GM11168 (cell line): ENCODE measurements at regions not wholly inside any gene's neighbourhood (a gene's known extent, or its start where the extent isn't known, plus 50 kb on each side); places are given as distances from the start of the nearest gene placed in this dataset.

Source experiments
- in situ Hi-C: fragments of 300-500 bp; cut with MboI; formaldehyde crosslinking; loops from one replicate; pipeline ENCODE4 v1.12.0; 2022; ENCODE audit warnings: low sequenced_read_pairs; ENCODE audit not compliant: unreplicated experiment

GRCh38 chr12:66901138-66901932 lies 222.5 kb upstream of the GRIP1 start:
- in situ Hi-C loops: no loop called here

- in situ Hi-C loops: no loop called here
These were observed 223.1 kb upstream of the GRIP1 start for GRCh38 chr12:66902020-66902419.

- in situ Hi-C loops: no loop called here
These were observed 225.0 kb upstream of the GRIP1 start for GRCh38 chr12:66903782-66904396.

- in situ Hi-C loops: no loop called here
These were observed 226.3 kb upstream of the GRIP1 start for GRCh38 chr12:66905201-66905600.

GRCh38 chr12:66910366-66910974 lies 231.6 kb upstream of the GRIP1 start:
- in situ Hi-C loops: no loop called here

GRCh38 chr12:66915306-66915904 lies 236.5 kb upstream of the GRIP1 start:
- in situ Hi-C loops: no loop called here

GRCh38 chr12:66916189-66916588 lies 237.3 kb upstream of the GRIP1 start:
- in situ Hi-C loops: no loop called here

GRCh38 chr12:66919466-66919865 lies 240.6 kb upstream of the GRIP1 start:
- in situ Hi-C loops: no loop called here

GRCh38 chr12:66920205-66920604 lies 241.3 kb upstream of the GRIP1 start:
- in situ Hi-C loops: no loop called here

GRCh38 chr12:66921151-66921550 lies 242.3 kb upstream of the GRIP1 start:
- in situ Hi-C loops: no loop called here

GRCh38 chr12:66925083-66925482 lies 246.2 kb upstream of the GRIP1 start:
- in situ Hi-C loops: no loop called here

GRCh38 chr12:66929121-66929520 lies 250.2 kb upstream of the GRIP1 start:
- in situ Hi-C loops: no loop called here

- in situ Hi-C loops: no loop called here
These were observed 252.2 kb upstream of the GRIP1 start for GRCh38 chr12:66931091-66931490.

- in situ Hi-C loops: no loop called here
These were observed 253.2 kb upstream of the GRIP1 start for GRCh38 chr12:66932126-66932525.

GRCh38 chr12:66934302-66935062 lies 255.6 kb upstream of the GRIP1 start:
- in situ Hi-C loops: no loop called here

- in situ Hi-C loops: no loop called here
These were observed 262.3 kb upstream of the GRIP1 start for GRCh38 chr12:66941150-66941549.

GRCh38 chr12:66942741-66943465 lies 264.0 kb upstream of the GRIP1 start:
- in situ Hi-C loops: no loop called here

GRCh38 chr12:66944365-66944764 lies 265.5 kb upstream of the GRIP1 start:
- in situ Hi-C loops: no loop called here

- in situ Hi-C loops: no loop called here
These were observed 266.4 kb upstream of the GRIP1 start for GRCh38 chr12:66945189-66945817.
